GM12878 (cell line): ENCODE measurements at regions not wholly inside any gene's neighbourhood (a gene's known extent, or its start where the extent isn't known, plus 50 kb on each side); places are given as distances from the start of the nearest gene placed in this dataset.

Source experiments
- ATAC-seq: fragments of 200-7000 bp; cut with Tn5 transposase; 3 replicates; pipeline ENCODE4 v1.9.1; 2020; ENCODE audit warnings: mild to moderate bottlenecking, moderate library complexity
- BruUV-seq: library from RNA; stranded (reverse); fragments of 400-500 nt; replicated peaks from 2 replicates; lab custom pipeline; 2021; lab: Mats Ljungman, UMichigan
- CTCF ChIA-PET: fragments of 300-600 bp; sonication (Branson Sonifier 250); formaldehyde crosslinking; extraction: SDS; loops from one replicate; lab custom pipeline; 2021; ENCODE audit warnings: inconsistent platforms; lab: Yijun Ruan, JAX
- POLR2A ChIA-PET: fragments of 350-600 bp; formaldehyde crosslinking; extraction: SDS; loops from one replicate; lab custom pipeline; 2021; ENCODE audit warnings: inconsistent platforms; lab: Charles Lee
- RAD21 ChIA-PET: fragments of 300-600 bp; sonication (Branson Sonifier 250); formaldehyde crosslinking; loops from one replicate; lab custom pipeline; 2023; ENCODE audit warnings: antibody characterized with exemption; ENCODE audit not compliant: unreplicated experiment; lab: Charles Lee
- SMC1A ChIA-PET: fragments of 300-600 bp; sonication (Branson Sonifier 250); formaldehyde crosslinking; loops from one replicate; lab custom pipeline; 2023; ENCODE audit not compliant: unreplicated experiment, uncharacterized antibody; lab: Charles Lee
- DNase-seq: peaks from one replicate; pipeline ENCODE4 v3.0.0-alpha.2; 2011; ENCODE audit warnings: low read depth, low spot score
- FAIRE-seq: peaks from 3 replicates; lab custom pipeline; 2011; peaks lifted over from hg19 to GRCh38; lab: Jason Lieb, UNC
- H2AFZ ChIP-seq: 2 replicates; pipeline ENCODE4 v1.6.0; 2011; ENCODE audit warnings: low read depth, low read length, control low read depth; ENCODE audit not compliant: control insufficient read depth
- H3K27ac ChIP-seq: 2 replicates; pipeline ENCODE4 v1.5.1; 2011; ENCODE audit warnings: control low read depth; ENCODE audit not compliant: control insufficient read depth, insufficient read depth
- H3K27me3 ChIP-seq, 2 experiments: replicated peaks in 1 of 2; 2 replicates each; pipeline versions ENCODE4 v1.6.0 to v1.6.1; 2011; ENCODE audit warnings: low read length in 1 of 2; ENCODE audit not compliant: control insufficient read depth in 2 of 2, insufficient read depth in 2 of 2
- H3K36me3 ChIP-seq, 2 experiments: 2 replicates each; pipeline ENCODE4 v1.5.1; 2011; ENCODE audit warnings: low read length in 1 of 2; ENCODE audit not compliant: control insufficient read depth in 2 of 2, insufficient read depth in 2 of 2
- H3K4me1 ChIP-seq: 2 replicates; pipeline ENCODE4 v1.6.1; 2011; ENCODE audit warnings: mild to moderate bottlenecking, low read length, moderate library complexity, mixed read lengths; ENCODE audit not compliant: control insufficient read depth, insufficient read depth
- H3K4me2 ChIP-seq: 2 replicates; pipeline ENCODE4 v1.6.0; 2011; ENCODE audit warnings: control low read depth; ENCODE audit not compliant: control insufficient read depth, insufficient read depth
- H3K4me3 ChIP-seq: fragments of 200-600 bp; sonication (generic); 2 replicates; pipeline ENCODE4 v1.5.1; 2016
- H3K79me2 ChIP-seq: 2 replicates; pipeline ENCODE4 v1.6.0; 2011; ENCODE audit warnings: low read length; ENCODE audit not compliant: control insufficient read depth, insufficient read depth
- H3K9ac ChIP-seq: 2 replicates; pipeline ENCODE4 v1.8.0; 2011; ENCODE audit warnings: low read length, control low read depth, mixed read lengths; ENCODE audit not compliant: control insufficient read depth, insufficient read depth
- H3K9me3 ChIP-seq: replicated peaks from 3 replicates; pipeline ENCODE4 v1.5.1; 2011; ENCODE audit warnings: mild to moderate bottlenecking, low read length; ENCODE audit not compliant: control insufficient read depth, insufficient read depth
- H4K20me1 ChIP-seq: 2 replicates; pipeline ENCODE4 v1.6.0; 2011; ENCODE audit not compliant: control insufficient read depth, insufficient read depth
- HDAC2 ChIP-seq: fragments of 200-600 bp; sonication (generic); IDR thresholded peaks from 2 replicates; pipeline ENCODE4 v1.6.1; 2017
- MLLT1 ChIP-seq: fragments of 450-650 bp; IDR thresholded peaks from 2 replicates; pipeline ENCODE4 v1.6.1; 2016; ENCODE audit warnings: mild to moderate bottlenecking
- SIX5 ChIP-seq: IDR thresholded peaks from 2 replicates; pipeline ENCODE4 v1.6.1; 2011; ENCODE audit warnings: mild to moderate bottlenecking, low read depth, low read length, moderate library complexity; ENCODE audit not compliant: severe bottlenecking
- ZBTB11 ChIP-seq: fragments of 450-650 bp; formaldehyde crosslinking; IDR thresholded peaks from 2 replicates; pipeline ENCODE4 v1.5.0; 2022; ENCODE audit warnings: mild to moderate bottlenecking, missing genetic modification characterization
- WGBS: methylation state at CpG from one replicate; pipeline ENCODE4 v1.1.6; 2016; ENCODE audit warnings: low lambda C conversion rate; ENCODE audit not compliant: insufficient replicate concordance, insufficient coverage; ENCODE audit errors: missing lambda C conversion rate; 5-methylcytosine and 5-hydroxymethylcytosine counted together
- in situ Hi-C: fragments of 300-500 bp; cut with MboI; formaldehyde crosslinking; loops from 9 replicates; pipeline ENCODE4 v1.14.3; 2018; ENCODE audit warnings: mixed read lengths
- intact Hi-C: fragments of 100-400 bp; cut with micrococcal nuclease; formaldehyde crosslinking; loops from one replicate; pipeline ENCODE4 v1.14.2; 2022; ENCODE audit not compliant: unreplicated experiment

DNA sequence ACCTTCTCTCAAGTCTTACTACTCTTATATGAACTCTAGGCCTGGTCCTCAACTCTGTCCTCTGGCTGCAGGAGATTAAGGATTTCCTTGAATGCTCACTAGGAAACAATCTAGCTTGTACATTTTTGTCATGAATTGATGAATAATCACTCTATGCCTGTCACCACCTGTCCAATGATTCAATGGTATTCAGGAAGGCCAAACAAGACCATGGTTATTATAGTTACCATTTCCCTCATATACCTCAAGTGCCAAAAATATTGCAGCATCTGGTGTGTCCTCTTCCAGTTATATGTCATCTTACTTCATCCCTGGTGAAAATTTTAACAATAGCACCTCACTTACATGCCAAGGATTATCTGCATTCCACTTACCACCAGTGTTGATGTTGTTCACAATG is 179.0 kb upstream of the MOCS2 start (continued):
- TF ChIP-seq ZBTB11 (CRISPR knock-in tag) (no peak), HDAC2 (no peak), SIX5 (no peak)
- TF ChIP-seq, all 136 proteins: peak for 0

GRCh38 chr5:53291047-53291446 is 181.5 kb upstream of the MOCS2 start:
- ChIA-PET SMC1A (no interaction called here), POLR2A (no interaction called here), RAD21 (no interaction called here), CTCF (no interaction called here)
- in situ Hi-C loops: no loop called here
- no peak for TF ChIP-seq MLLT1
- DNase-seq (no peak), ATAC-seq (no peak), FAIRE-seq (peak; percentile 52)
- Histone ChIP-seq H3K4me2 (no peak overlapping the region), H3K9ac (no peak overlapping the region), H2AFZ (no peak overlapping the region), H3K9me3 (no peaks in the 10 kb centered on the region), H3K4me3 (no peak overlapping the region), H3K27ac (no peak overlapping the region), H3K27me3 (no peaks in the 10 kb centered on the region), H3K4me1 (no peaks in the 10 kb centered on the region), H4K20me1 (no peaks in the 10 kb centered on the region), H3K79me2 (no peaks in the 10 kb centered on the region), H3K36me3 (no peaks in the 10 kb centered on the region)
- intact Hi-C loops: no loop called here
- 13% methylated on average over 4 of the region's 4 CpGs for WGBS
- no TSS peak for BruUV-seq
